ENCODE measurements at regions not wholly inside any gene's neighbourhood (a gene's known extent, or its start where the extent isn't known, plus 50 kb on each side); places are given as distances from the start of the nearest gene placed in this dataset.

- no peak for TF ChIP-seq CTCF (IDR thresholded peaks at IDR 0.05)
- no peak for TF ChIP-seq POLR2A (IDR thresholded peaks at IDR 0.05)
Measured at GRCh38 chr20:25761596-25761995, 64.9 kb upstream of the ZNF337 start.

Measured in transverse colon (tissue), 3 donors.